ENCODE measurements at regions not wholly inside any gene's neighbourhood (a gene's known extent, or its start where the extent isn't known, plus 50 kb on each side); places are given as distances from the start of the nearest gene placed in this dataset.

- TF ChIP-seq EZH2 (IDR thresholded peaks at IDR 0.05; ENCODE audit: insufficient read depth, poor library complexity, severe bottlenecking) (no peak), EZH2phosphoT487 (IDR thresholded peaks at IDR 0.05; ENCODE audit: insufficient read depth, low read depth) (no peak)
Observed at GRCh38 chr4:167587361-167587760, 353.1 kb upstream of the SPOCK3 start.
